ENCODE measurements at regions not wholly inside any gene's neighbourhood (a gene's known extent, or its start where the extent isn't known, plus 50 kb on each side); places are given as distances from the start of the nearest gene placed in this dataset.

- no peak for FAIRE-seq
These were observed 85.0 kb upstream of the RAB3GAP2 start for GRCh38 chr1:220356981-220357850.

DNA sequence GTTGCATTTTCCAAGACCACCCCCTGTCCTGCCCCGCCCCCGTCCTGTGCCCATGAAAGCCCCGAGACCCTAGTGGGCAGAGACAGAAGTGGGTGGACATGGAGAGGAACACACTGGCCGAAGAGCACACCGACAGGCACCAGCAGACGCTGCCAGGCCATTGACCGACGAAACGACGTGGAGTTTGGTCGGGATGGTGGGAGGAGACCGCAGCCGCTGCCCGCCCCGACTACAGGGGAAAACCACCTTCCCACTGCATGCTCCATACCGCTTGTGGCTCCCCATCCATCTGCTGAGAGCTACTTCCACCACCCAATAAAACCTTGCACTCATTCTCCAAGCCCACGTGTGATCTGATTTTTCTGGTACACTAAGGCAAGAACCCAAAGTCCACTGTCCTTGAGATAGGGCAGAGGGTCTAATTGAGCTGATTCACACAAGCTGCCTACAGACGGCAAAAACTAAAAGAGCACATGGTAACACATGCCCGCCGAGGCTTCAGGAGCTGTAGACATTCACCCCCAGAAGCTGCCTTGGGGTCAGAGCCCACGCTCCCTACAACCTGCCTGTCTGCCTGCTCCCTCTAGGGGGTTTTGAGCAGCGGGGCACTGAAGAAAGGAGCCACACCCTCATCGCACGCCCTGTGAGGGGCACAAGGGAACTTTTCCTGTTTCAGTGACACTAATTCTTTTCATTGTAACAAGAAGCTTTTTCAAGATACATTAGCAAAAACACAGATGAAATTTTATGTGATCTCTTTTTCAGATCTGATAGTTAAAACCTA is 81.2 kb upstream of the RAB3GAP2 start:
- FAIRE-seq, result no peak

- no peak for FAIRE-seq
These were observed 76.0 kb upstream of the RAB3GAP2 start for GRCh38 chr1:220348211-220348610.

GRCh38 chr1:220347654-220348175 is 75.5 kb upstream of the RAB3GAP2 start:
- no peak for FAIRE-seq

- no peak for FAIRE-seq
These were observed 72.5 kb upstream of the RAB3GAP2 start for GRCh38 chr1:220344745-220345144.

- FAIRE-seq, result no peak
These were observed 70.6 kb upstream of the RAB3GAP2 start for GRCh38 chr1:220342853-220343252.

DNA sequence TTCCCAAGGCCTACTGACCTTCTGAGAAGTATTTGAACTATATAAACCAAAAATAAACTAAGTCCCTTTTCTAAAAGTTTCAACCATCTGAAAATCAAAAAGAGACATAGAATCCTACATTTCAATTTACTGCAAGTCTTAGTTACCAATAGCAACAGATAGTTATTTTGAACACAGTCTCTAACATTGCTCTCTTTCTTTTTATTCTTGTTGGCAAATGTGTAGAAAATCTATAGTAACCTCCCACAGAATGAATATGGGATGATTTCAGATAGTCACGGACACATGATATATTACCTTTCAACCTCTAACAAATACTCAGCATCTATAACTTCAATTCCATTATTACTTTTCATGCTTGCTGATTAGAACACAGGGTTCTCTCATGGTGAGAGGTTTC is 68.9 kb upstream of the RAB3GAP2 start:
- no peak for FAIRE-seq

- FAIRE-seq, result no peak
These were observed 67.3 kb upstream of the RAB3GAP2 start for GRCh38 chr1:220339581-220339980.

DNA sequence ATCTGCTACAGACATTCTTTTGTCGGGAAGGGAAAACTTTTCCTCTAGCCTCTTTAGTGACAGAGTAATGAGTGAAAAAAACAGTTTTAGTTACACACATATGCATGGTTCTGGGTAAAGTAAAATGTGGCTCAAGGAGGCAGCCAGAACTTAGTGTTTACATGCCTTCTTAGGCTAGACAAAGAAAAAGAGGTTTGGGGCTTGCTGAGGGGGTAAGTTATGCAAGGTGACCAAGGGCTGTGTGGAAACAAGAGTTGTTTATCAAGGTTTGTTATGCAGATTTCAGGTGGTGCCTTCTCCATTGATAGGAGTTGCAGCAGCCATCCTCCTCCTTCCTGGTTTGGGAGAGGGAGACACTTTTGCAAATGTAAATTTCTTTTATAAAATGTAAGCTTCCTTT is 66.5 kb upstream of the RAB3GAP2 start:
- FAIRE-seq, result no peak

DNA sequence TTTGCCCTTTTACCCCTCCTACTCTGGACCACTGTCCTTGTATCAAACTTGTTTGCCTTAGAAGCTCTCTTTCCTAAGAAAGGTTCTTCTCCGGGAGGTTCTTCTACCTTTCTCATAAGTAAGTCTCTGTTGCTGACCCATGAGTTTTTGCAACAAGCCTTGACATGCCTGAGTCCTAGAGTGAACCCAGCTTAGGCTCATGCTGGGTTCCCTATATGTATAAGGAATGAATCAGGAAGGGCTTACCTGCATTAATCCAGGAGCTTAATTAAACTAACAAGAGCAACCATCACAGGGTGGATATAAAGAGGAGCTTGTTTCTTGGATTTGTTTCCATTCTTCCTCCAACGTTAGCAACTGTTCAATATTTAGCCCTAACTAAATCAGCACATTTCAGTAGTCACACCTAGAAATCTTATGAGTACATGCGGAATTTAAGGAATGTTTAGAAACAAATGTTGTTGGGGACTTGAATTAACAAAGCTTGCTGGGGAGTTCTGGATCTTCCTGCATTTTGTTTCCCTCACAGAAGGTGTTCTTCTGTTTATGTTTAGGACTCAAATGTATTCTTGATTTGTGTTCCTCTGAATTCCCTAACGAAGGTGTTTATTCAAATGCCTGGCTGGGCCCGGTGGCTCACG is 64.3 kb upstream of the RAB3GAP2 start:
- FAIRE-seq, result no peak

DNA sequence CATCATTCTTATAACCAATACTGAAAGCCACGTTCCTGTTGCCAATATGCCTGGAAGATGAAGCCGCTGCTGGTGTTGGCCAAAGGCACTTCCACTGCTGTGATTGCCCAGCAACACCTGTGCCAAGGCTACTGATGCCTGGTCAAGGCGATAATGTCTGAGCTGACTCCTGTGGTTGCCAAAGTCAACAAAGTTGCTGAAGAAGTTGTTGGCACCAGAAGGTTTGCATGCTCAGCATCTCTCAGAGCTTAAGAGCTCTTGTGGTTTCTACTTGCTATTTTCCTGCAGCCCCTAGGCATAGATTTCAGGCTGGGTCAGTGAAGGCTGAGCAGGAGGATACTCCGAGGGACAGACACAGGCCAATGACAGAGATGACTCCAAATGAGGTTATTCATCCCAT is 63.4 kb upstream of the RAB3GAP2 start:
- no peak for FAIRE-seq

DNA sequence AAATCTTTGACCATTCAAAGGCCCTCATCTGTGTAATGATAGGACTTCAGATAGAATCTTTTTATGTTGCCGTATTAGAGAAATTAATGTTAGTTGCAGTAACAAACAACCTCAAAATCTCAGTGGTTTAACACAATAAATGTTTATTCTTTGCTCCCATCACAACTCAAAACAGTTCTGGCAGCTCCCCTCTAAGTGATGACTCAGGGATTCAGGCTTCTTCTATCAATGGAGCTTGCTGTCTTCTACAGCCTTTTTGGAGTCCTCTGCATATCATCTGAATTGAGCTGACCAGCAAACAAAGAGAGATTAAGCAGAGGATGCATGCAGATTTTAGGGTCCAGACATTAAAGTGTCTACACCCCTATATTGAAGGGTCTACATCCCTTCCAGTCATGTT is 59.1 kb upstream of the RAB3GAP2 start:
- no peak for FAIRE-seq

DNA sequence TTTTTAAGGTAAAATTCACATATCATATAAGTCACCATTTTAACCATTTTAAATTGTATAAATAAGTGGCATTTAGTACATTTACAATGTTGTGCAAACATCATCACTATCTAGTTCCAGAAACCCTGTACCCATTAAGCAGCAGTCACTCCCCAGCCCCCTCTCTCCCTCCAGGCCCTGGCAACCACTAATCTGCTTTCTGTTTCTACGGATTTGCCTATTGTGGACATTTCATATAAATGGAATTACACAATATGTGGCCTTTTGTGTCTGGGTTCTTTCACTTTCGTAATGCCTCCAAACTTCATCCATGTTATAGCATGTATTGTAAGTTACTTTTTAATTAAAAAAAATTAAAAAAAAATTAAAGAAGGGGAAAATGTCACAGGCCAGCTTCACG is 58.0 kb upstream of the RAB3GAP2 start:
- no peak for FAIRE-seq

DNA sequence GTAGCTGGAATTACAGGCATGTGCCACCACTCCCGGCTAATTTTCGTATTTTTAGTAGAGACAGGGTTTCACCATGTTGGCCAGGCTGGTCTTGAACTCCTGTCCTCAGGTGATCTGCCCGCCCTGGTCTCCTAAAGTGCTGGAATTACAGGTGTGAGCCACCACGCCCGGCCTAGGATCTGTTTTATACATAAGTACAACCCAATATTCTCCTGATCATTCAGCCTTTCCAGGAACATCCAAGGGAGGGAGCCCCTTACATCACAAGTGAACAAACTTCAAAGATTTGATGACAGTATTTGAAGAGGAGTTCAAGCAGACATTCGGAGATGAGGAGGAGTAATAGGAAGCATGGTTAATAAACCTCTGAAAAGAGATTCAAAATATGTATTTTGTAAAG is 54.9 kb upstream of the RAB3GAP2 start:
- FAIRE-seq, result no peak

GRCh38 chr1:220326578-220326977 is 54.3 kb upstream of the RAB3GAP2 start:
- FAIRE-seq, result no peak

DNA sequence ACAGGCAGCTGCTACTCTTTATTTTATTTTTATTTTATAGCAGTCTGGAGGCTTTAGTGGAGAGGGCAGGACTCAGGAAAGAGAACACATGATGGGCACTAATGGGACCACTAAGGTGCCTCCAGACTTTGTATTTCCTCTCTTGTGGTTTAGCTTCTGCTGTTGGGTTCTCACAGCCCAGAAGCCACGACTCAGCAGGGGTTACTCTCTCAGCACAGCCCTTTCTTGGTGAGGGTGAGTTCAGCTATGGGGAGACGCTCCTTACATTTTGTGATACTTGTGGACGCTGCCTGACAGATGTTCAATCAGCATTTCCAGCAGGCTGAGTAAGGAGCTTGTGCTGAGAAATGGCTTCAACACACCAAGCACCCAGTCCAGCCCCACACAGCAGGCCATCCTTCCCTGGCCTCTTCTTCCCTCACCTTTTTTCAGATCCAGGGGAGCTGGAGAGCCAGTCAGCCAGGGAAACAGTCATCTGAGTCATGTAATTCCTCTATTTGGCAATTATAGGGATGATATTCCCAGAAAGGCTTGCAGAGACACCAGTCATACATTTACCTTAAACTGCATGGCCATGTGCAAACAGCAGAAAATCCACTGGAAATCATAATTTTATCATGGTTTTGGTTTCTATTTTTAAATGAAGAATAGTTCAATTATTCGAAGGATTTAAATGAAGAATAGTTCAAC is 53.2 kb upstream of the RAB3GAP2 start:
- no peak for FAIRE-seq

DNA sequence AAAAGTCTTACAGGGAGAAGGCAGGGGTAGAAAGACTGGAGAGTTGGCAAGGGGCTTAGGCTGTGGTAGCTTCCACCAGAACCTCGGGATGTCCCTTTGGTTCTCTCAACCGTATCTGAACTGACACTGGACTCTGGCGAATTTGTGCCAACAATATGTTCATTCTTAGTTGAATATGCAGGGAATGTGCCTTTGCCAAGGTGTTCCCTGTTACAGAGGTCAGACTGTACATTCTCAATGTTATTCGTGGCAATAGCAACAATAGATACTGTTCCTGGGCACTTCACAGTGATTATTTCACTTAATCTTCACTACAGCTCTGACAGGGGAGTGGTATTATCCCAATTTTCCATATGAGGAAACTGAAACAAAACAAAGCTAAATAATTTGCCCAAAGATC is 51.5 kb upstream of the RAB3GAP2 start:
- no peak for FAIRE-seq

DNA sequence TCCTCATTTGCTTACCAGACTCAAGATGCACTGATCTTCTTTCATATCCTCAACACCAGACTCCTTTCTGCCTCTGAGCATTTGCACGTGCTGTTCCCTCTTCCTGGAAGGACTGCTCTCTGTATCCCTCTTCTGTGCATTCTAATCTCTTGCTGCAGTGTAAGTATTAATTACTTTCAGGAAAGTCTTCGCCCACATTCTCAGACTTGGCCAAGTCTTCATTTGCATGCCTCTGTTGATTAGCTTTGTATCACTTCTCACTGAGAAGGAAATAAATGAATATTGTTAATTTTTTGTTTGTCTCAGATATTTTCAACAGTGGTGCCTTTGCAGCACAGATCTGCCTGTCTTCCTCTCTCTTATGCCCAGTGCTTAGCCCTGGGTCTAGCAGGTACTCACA is 50.3 kb upstream of the RAB3GAP2 start:
- no peak for FAIRE-seq
